ENCODE measurements at regions not wholly inside any gene's neighbourhood (a gene's known extent, or its start where the extent isn't known, plus 50 kb on each side); places are given as distances from the start of the nearest gene placed in this dataset.

DNA sequence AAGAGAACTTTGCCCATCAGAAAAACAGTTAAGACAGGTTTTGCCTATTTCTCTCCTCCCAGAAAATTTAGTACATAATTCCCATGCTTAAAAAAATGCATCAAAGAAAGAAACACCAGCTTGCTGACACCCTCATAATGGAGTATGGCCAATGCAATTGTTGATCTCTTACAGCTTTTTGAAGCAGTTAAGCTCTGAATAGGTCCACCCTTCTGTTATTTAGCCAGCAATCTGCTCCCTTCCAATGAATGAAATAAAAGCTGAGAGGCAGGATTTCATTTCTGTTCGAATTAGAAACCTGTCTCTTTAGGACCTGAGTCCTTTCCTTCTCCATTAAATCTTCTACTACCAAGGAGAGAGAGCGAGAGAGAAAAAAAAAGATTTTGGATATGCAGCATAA, 288.7 kb downstream of the RNF144B start:
- H3K9ac ChIP-seq (ENCODE audit: low read length): no peak overlapping the region
- H2AFZ ChIP-seq (ENCODE audit: low read depth, low read length, severe bottlenecking): no peak overlapping the region
- H3K36me3 ChIP-seq (ENCODE audit: low read length): no peaks in the 10 kb centered on the region
- H3K4me3 ChIP-seq (ENCODE audit: insufficient read depth, low read length, poor library complexity, severe bottlenecking): no peak overlapping the region
- no peak overlapping the region for H3K4me2 ChIP-seq (ENCODE audit: low read depth, low read length, poor library complexity, severe bottlenecking)
- no peak overlapping the region for H3K27ac ChIP-seq (ENCODE audit: low read depth, low read length)
- H4K20me1 ChIP-seq (ENCODE audit: low read depth, low read length): no peaks in the 10 kb centered on the region
- no peak for TF ChIP-seq EZH2phosphoT487 (conservative IDR thresholded peaks at IDR 0.05; ENCODE audit: low read length)
- TF ChIP-seq, protein P1, sequence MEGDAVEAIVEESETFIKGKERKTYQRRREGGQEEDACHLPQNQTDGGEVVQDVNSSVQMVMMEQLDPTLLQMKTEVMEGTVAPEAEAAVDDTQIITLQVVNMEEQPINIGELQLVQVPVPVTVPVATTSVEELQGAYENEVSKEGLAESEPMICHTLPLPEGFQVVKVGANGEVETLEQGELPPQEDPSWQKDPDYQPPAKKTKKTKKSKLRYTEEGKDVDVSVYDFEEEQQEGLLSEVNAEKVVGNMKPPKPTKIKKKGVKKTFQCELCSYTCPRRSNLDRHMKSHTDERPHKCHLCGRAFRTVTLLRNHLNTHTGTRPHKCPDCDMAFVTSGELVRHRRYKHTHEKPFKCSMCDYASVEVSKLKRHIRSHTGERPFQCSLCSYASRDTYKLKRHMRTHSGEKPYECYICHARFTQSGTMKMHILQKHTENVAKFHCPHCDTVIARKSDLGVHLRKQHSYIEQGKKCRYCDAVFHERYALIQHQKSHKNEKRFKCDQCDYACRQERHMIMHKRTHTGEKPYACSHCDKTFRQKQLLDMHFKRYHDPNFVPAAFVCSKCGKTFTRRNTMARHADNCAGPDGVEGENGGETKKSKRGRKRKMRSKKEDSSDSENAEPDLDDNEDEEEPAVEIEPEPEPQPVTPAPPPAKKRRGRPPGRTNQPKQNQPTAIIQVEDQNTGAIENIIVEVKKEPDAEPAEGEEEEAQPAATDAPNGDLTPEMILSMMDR (IDR thresholded peaks at IDR 0.05; ENCODE audit: insufficient read depth, low read length, poor library complexity, severe bottlenecking): no peak
- no peaks in the 10 kb centered on the region for H3F3A ChIP-seq (ENCODE audit: insufficient read depth)
- no peaks in the 10 kb centered on the region for H3K79me2 ChIP-seq (ENCODE audit: insufficient read depth, low read length)
- H3K9me2 ChIP-seq (replicated peaks; ENCODE audit: insufficient read depth, low read length): no peaks in the 10 kb centered on the region
- H3K27me3 ChIP-seq (ENCODE audit: low read length): no peaks in the 10 kb centered on the region
- H3K9me3 ChIP-seq (ENCODE audit: insufficient read depth, low read length): no peaks in the 10 kb centered on the region

DNA sequence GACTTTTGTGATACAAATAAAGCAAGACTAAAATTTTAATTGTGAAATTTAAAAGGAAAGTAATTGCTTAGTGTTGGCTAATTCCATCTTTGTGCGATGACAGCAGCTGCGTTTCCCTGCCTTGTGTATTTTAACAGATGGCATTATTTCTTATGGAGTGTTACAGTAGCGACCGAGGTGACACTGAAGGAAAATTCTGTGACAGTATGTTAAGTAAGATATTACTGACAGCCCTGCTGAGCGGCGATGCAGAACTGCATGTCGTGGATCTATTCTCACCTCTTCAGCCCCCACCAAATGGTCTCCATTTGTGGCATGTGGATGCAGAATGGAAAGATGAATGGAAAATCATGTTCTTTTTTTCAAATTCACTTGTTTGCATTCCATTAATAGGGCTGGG, 289.4 kb downstream of the RNF144B start:
- Histone ChIP-seq H2AFZ (ENCODE audit: low read depth, low read length, severe bottlenecking) (no peak overlapping the region), H3K4me3 (ENCODE audit: insufficient read depth, low read length, poor library complexity, severe bottlenecking) (no peak overlapping the region), H3F3A (ENCODE audit: insufficient read depth) (no peaks in the 10 kb centered on the region), H3K79me2 (ENCODE audit: insufficient read depth, low read length) (no peaks in the 10 kb centered on the region), H4K20me1 (ENCODE audit: low read depth, low read length) (no peaks in the 10 kb centered on the region), H3K27ac (ENCODE audit: low read depth, low read length) (no peak overlapping the region), H3K36me3 (ENCODE audit: low read length) (no peaks in the 10 kb centered on the region), H3K9me2 (replicated peaks; ENCODE audit: insufficient read depth, low read length) (no peaks in the 10 kb centered on the region), H3K9ac (ENCODE audit: low read length) (no peak overlapping the region), H3K27me3 (ENCODE audit: low read length) (no peaks in the 10 kb centered on the region), H3K4me2 (ENCODE audit: low read depth, low read length, poor library complexity, severe bottlenecking) (no peak overlapping the region), H3K9me3 (ENCODE audit: insufficient read depth, low read length) (no peaks in the 10 kb centered on the region)
- no peak for TF ChIP-seq EZH2phosphoT487 (conservative IDR thresholded peaks at IDR 0.05; ENCODE audit: low read length)
- TF ChIP-seq, protein P1 (IDR thresholded peaks at IDR 0.05; ENCODE audit: insufficient read depth, low read length, poor library complexity, severe bottlenecking): no peak

DNA sequence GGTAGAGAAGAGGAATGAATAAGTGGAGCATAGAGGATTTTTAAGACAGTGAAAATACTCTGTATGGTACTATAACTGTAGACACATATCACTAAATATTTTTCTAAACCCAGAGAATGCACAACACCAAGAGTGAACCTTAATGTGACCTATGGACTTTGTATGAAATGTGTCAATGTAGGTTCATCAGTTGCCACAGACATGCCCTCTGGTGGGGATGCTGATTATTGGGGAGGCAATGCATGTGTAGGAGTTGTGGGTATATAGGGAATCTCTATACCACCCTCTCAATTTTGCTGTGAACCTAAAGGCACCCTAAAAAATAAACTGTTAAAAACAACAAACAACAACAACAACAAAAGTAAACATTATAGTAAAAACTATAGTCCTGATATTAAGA, 293.7 kb downstream of the RNF144B start:
- Histone ChIP-seq H3K27me3 (ENCODE audit: low read length) (no peaks in the 10 kb centered on the region), H3F3A (ENCODE audit: insufficient read depth) (no peaks in the 10 kb centered on the region), H3K27ac (ENCODE audit: low read depth, low read length) (no peak overlapping the region), H2AFZ (ENCODE audit: low read depth, low read length, severe bottlenecking) (no peak overlapping the region), H4K20me1 (ENCODE audit: low read depth, low read length) (no peaks in the 10 kb centered on the region), H3K4me3 (ENCODE audit: insufficient read depth, low read length, poor library complexity, severe bottlenecking) (no peak overlapping the region), H3K36me3 (ENCODE audit: low read length) (no peaks in the 10 kb centered on the region), H3K4me2 (ENCODE audit: low read depth, low read length, poor library complexity, severe bottlenecking) (no peak overlapping the region), H3K9me3 (ENCODE audit: insufficient read depth, low read length) (no peaks in the 10 kb centered on the region), H3K9me2 (replicated peaks; ENCODE audit: insufficient read depth, low read length) (no peaks in the 10 kb centered on the region), H3K79me2 (ENCODE audit: insufficient read depth, low read length) (no peaks in the 10 kb centered on the region), H3K9ac (ENCODE audit: low read length) (no peak overlapping the region)
- TF ChIP-seq, protein P1 (IDR thresholded peaks at IDR 0.05; ENCODE audit: insufficient read depth, low read length, poor library complexity, severe bottlenecking): no peak
- no peak for TF ChIP-seq EZH2phosphoT487 (conservative IDR thresholded peaks at IDR 0.05; ENCODE audit: low read length)
